GM10266 (cell line): ENCODE measurements at regions not wholly inside any gene's neighbourhood (a gene's known extent, or its start where the extent isn't known, plus 50 kb on each side); places are given as distances from the start of the nearest gene placed in this dataset.

Experiments used
- DNase-seq: peaks from one replicate; pipeline ENCODE4 v3.0.0; 2012; ENCODE audit errors: extremely low spot score
- CTCF ChIP-seq: IDR thresholded peaks from 2 replicates; pipeline ENCODE4 v1.5.1; 2012; ENCODE audit warnings: mild to moderate bottlenecking, low read depth; ENCODE audit not compliant: control insufficient read depth, insufficient read depth; ENCODE audit errors: missing control alignments

- no peak for DNase-seq
- TF ChIP-seq CTCF = no peak
These were observed 175.3 kb upstream of the MIR17HG start for GRCh38 chr13:91172160-91172559.

GRCh38 chr13:91174886-91175501 is 172.5 kb upstream of the MIR17HG start:
- no peak for TF ChIP-seq CTCF
- no peak for DNase-seq

- no peak for TF ChIP-seq CTCF
- no peak for DNase-seq
These were observed 169.4 kb upstream of the MIR17HG start for GRCh38 chr13:91178099-91178498.

- no peak for TF ChIP-seq CTCF
These were observed 165.6 kb upstream of the MIR17HG start for GRCh38 chr13:91181892-91182291.

DNA sequence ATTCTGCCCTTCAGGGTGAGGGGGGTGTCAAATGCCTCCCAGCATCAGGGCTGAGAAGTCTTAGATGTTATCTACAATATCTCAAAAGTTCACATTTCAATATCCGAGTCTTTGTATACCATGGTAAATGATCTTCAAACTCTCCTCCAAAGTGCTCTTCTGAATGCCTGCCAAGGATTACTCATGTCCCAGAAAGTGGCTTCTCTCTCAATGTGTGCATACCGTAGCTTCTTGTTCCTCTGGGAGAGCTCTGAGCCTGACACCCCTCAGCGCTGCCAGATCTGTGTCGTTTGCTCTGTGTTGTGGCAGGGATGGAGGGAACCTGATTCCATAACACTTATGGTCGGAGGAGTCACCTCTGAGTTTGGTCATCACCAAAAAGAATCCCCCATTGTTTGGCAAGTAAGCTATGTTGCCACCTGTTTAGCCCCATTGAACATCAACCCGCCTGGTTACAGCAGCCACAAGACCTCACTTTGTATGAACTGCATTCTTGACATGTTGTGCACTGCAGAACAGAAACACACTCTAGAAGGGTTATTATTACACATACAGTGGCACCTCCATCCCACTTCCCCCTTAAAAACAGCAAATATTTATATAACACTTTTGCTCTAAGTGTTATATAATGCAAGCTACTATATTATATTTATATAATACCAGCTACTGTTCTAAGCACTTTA is 163.1 kb upstream of the MIR17HG start:
- DNase-seq = no peak
- no peak for TF ChIP-seq CTCF

More at GRCh38 chr13:91181892-91182291, 165.6 kb upstream of the MIR17HG start:
- no peak for DNase-seq

GRCh38 chr13:91185294-91185863 is 162.1 kb upstream of the MIR17HG start:
- TF ChIP-seq CTCF = peak; percentile 9
- no peak for DNase-seq

DNA sequence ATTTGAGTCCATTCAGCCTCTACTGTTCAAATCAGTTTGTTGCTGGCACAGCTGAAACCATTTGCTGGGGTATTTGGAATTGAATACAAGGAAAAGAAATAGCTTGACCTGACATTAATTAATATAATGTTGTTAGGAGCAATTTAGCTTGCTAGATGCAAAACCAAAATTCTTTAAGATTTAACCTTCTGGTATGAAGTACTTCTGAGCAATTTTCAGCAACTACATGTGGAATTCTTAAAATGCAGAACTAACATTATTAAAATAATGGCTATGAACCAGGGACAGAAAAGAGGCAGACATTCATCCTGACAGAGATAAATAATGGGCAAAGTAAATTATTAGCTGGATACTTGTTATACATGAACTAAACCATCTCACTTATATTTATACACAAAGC is 160.0 kb upstream of the MIR17HG start:
- no peak for TF ChIP-seq CTCF
- DNase-seq = no peak
